Effector memory CD8-positive, alpha-beta T cell (primary cell): ENCODE measurements at regions not wholly inside any gene's neighbourhood (a gene's known extent, or its start where the extent isn't known, plus 50 kb on each side); places are given as distances from the start of the nearest gene placed in this dataset.

Source experiments
- ATAC-seq: fragments of 150-1000 bp; cut with Tn5 transposase; replicated peaks from 2 replicates; pipeline ENCODE4 v1.10.0; 2021; ENCODE audit warnings: mild to moderate bottlenecking, moderate library complexity
- DNase-seq, 3 experiments: peaks; one replicate each; pipeline ENCODE4 v3.0.0; 2021
- H3K27ac Mint-ChIP-seq, 2 donors: one replicate each; pipeline ENCODE4 v1.8.0; 2022; ENCODE audit warnings: mild to moderate bottlenecking in 2 of 2, mixed read lengths in 2 of 2, moderate library complexity in 2 of 2
- H3K27me3 Mint-ChIP-seq, 2 donors: one replicate each; pipeline ENCODE4 v1.8.0; 2022; ENCODE audit warnings: mixed read lengths in 2 of 2
- H3K36me3 Mint-ChIP-seq: one replicate; pipeline ENCODE4 v1.8.0; 2022; ENCODE audit warnings: mild to moderate bottlenecking, moderate library complexity, mixed read lengths; ENCODE audit not compliant: insufficient read depth
- H3K4me1 Mint-ChIP-seq, 2 donors: one replicate each; pipeline ENCODE4 v1.8.0; 2022; ENCODE audit warnings: low read depth in 2 of 2, mixed read lengths in 2 of 2
- H3K4me3 Mint-ChIP-seq, 2 donors: one replicate each; pipeline ENCODE4 v1.8.0; 2022; ENCODE audit warnings: mild to moderate bottlenecking in 2 of 2, mixed read lengths in 2 of 2, moderate library complexity in 2 of 2
- H3K9me3 Mint-ChIP-seq, 2 donors: one replicate each; pipeline ENCODE4 v1.8.0; 2022; ENCODE audit warnings: mixed read lengths in 2 of 2

- H3K4me3 Mint-ChIP-seq = no peak overlapping the region
- ATAC-seq = no peak
- H3K27ac Mint-ChIP-seq = no peak overlapping the region
- H3K36me3 Mint-ChIP-seq = no peaks in the 10 kb centered on the region
- no peak for DNase-seq
- no peaks in the 10 kb centered on the region for H3K4me1 Mint-ChIP-seq
- peaks cover 43 to 62% of the 10 kb centered on the region in 2 donors for H3K27me3 Mint-ChIP-seq
- H3K9me3 Mint-ChIP-seq = peaks cover 6 to 26% of the 10 kb centered on the region in 2 donors
Measured at GRCh38 chr20:63080411-63080810, 73.6 kb upstream of the BHLHE23 start.

DNA sequence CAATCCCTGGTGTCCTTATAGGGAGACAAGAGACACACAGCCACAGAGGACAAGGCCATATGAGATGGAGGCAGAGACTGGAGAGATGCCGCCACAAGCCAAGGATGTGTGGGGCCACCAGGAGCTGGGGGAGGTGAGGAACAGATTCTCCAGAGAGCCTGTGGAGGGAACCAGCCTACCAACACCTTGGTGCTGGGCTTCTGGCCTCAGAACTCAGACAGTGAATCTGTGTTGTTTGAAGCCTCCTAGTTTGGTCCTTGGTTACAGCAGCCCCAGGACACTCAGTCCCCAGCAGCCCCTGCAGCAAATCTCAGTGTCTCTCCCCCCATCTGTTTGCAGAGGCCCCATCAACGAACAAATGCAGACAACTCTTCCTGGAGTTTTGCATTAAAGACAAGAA, 73.2 kb upstream of the BHLHE23 start:
- DNase-seq (no peak), ATAC-seq (no peak)
- Mint-ChIP-seq H3K36me3 (no peaks in the 10 kb centered on the region), H3K27ac (no peak overlapping the region), H3K4me1 (no peaks in the 10 kb centered on the region), H3K4me3 (no peak overlapping the region), H3K9me3 (peaks cover 6 to 26% of the 10 kb centered on the region in 2 donors), H3K27me3 (peaks cover 38 to 62% of the 10 kb centered on the region in 2 donors)

- no peaks in the 10 kb centered on the region for H3K36me3 Mint-ChIP-seq
- peaks cover 6 to 26% of the 10 kb centered on the region in 2 donors for H3K9me3 Mint-ChIP-seq
- no peak overlapping the region for H3K4me3 Mint-ChIP-seq
- DNase-seq = no peak
- no peak overlapping the region for H3K27ac Mint-ChIP-seq
- H3K27me3 Mint-ChIP-seq = peaks cover 37 to 78% of the 10 kb centered on the region in 2 donors
- H3K4me1 Mint-ChIP-seq = no peaks in the 10 kb centered on the region
- ATAC-seq = no peak
Measured at GRCh38 chr20:63077705-63078104, 70.9 kb upstream of the BHLHE23 start.

DNA sequence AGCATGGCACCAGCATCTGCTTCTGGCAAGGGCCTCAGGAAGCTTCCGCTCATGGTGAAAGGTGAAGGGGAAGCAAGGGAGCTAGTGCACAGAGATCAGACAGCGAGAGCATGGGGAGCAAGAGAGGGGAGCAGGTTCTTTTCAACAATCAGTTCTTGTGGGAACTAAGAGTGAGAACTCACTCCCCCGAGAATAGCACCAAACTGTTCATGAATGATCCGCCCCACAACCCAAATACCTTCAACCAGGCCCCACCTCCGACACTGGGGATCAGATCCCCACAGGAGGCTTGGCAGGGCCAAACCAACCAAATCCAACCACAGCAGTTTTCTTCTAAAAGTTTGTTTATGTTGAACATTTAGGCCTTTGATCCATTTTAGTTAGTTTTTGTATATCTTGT, 69.7 kb upstream of the BHLHE23 start:
- Mint-ChIP-seq H3K4me3 (no peak overlapping the region), H3K4me1 (no peaks in the 10 kb centered on the region), H3K9me3 (peaks cover 6 to 26% of the 10 kb centered on the region in 2 donors), H3K36me3 (no peaks in the 10 kb centered on the region), H3K27me3 (peaks cover 31 to 71% of the 10 kb centered on the region in 2 donors), H3K27ac (no peak overlapping the region)
- ATAC-seq (no peak), DNase-seq (no peak)

DNA sequence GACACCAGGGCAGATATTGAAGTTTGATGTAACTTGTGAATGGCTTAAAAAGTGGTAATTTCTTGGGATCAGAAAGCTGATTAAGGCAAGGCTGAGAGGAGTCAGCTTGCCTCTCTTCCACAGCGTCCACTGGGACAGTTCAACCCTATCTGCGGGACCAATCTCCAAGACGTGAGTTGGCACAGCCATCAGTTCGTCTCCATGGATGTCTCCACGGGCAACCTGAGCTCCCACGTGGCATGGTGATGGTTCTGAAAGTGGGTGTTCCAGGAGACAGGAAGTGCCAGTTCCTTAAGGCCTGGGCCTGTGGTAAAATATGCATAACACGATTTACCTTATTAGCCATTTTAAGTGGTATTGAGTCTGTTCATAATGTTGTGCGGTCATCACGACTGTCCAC, 67.9 kb upstream of the BHLHE23 start:
- no peak overlapping the region for H3K4me3 Mint-ChIP-seq
- no peak overlapping the region for H3K27ac Mint-ChIP-seq
- peaks cover 4 to 22% of the 10 kb centered on the region in 2 donors for H3K9me3 Mint-ChIP-seq
- DNase-seq (no peak), ATAC-seq (no peak)
- no peaks in the 10 kb centered on the region for H3K36me3 Mint-ChIP-seq
- peaks cover 39 to 68% of the 10 kb centered on the region in 2 donors for H3K27me3 Mint-ChIP-seq
- H3K4me1 Mint-ChIP-seq = no peaks in the 10 kb centered on the region

DNA sequence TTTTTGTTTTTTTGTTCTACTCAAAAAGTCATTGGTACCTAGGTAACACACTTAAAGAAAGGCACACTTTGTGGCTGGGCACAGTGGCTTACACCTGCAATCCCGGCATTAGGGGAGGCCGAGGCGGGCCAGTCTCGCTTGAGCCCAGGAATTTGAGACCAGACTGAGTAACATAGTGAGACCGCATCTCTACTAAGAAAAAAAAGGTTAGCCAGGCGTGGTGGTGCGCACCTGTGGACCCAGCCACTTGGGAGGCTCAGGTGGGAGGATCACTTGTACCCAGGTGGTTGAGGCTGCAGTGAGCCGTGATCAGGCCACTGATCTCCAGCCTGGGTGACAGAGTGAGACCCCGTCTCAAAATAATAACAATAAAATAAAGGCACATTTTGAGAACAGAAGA, 67.4 kb upstream of the BHLHE23 start:
- Mint-ChIP-seq H3K36me3 (no peaks in the 10 kb centered on the region), H3K9me3 (peaks cover 4 to 17% of the 10 kb centered on the region in 2 donors), H3K4me3 (no peak overlapping the region), H3K4me1 (no peaks in the 10 kb centered on the region), H3K27me3 (peaks cover 34 to 68% of the 10 kb centered on the region in 2 donors), H3K27ac (no peak overlapping the region)
- DNase-seq = no peak
- no peak for ATAC-seq

DNA sequence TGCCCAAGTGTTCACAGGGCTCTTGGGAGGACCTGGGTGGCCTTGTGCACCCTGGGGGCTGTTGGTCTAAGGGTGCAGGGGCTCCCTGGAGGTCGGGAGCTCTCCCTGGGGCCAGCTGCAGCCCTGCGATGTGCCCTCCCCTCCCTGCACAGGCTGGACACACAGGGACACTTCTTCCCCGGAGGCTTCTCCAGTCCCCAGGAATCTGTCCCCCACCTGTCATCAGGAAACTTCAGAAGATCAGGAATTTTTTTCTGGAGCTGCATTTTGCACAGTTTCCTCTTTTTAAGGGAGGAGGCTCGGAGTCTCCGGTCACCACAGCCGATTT, 66.9 kb upstream of the BHLHE23 start:
- H3K4me1 Mint-ChIP-seq = no peaks in the 10 kb centered on the region
- no peak for DNase-seq

GRCh38 chr20:63072991-63073737, 66.4 kb upstream of the BHLHE23 start:
- H3K4me3 Mint-ChIP-seq = peak overlapping the region in 1 of 2 donors; percentile 10
- no peak for ATAC-seq
- no peaks in the 10 kb centered on the region for H3K4me1 Mint-ChIP-seq
- peaks cover 2 to 12% of the 10 kb centered on the region in 2 donors for H3K9me3 Mint-ChIP-seq
- no peak for DNase-seq
- no peak overlapping the region for H3K27ac Mint-ChIP-seq
- peaks cover 34 to 74% of the 10 kb centered on the region in 2 donors for H3K27me3 Mint-ChIP-seq
- no peaks in the 10 kb centered on the region for H3K36me3 Mint-ChIP-seq

More for the DNA sequence above, 66.9 kb upstream of the BHLHE23 start:
- Mint-ChIP-seq H3K9me3 (peaks cover 4 to 17% of the 10 kb centered on the region in 2 donors), H3K4me3 (no peak overlapping the region), H3K36me3 (no peaks in the 10 kb centered on the region), H3K27me3 (peaks cover 34 to 73% of the 10 kb centered on the region in 2 donors), H3K27ac (no peak overlapping the region)
- no peak for ATAC-seq

- Mint-ChIP-seq H3K9me3 (peaks cover 2 to 3% of the 10 kb centered on the region in 2 donors), H3K4me1 (no peaks in the 10 kb centered on the region), H3K27ac (no peak overlapping the region), H3K4me3 (no peak overlapping the region), H3K27me3 (peaks cover 38 to 83% of the 10 kb centered on the region in 2 donors), H3K36me3 (no peaks in the 10 kb centered on the region)
- DNase-seq (no peak), ATAC-seq (no peak)
Measured at GRCh38 chr20:63072231-63072791, 65.5 kb upstream of the BHLHE23 start.

- Mint-ChIP-seq H3K27ac (no peak overlapping the region), H3K4me3 (peak overlapping the region in 1 of 2 donors; percentile 36), H3K36me3 (no peaks in the 10 kb centered on the region), H3K27me3 (peaks cover 41 to 86% of the 10 kb centered on the region in 2 donors), H3K4me1 (no peaks in the 10 kb centered on the region), H3K9me3 (peaks cover 0 to 2% of the 10 kb centered on the region in 2 donors)
- no peak for DNase-seq
- ATAC-seq = peak; percentile 27
Measured at GRCh38 chr20:63071541-63072181, 64.9 kb upstream of the BHLHE23 start.

DNA sequence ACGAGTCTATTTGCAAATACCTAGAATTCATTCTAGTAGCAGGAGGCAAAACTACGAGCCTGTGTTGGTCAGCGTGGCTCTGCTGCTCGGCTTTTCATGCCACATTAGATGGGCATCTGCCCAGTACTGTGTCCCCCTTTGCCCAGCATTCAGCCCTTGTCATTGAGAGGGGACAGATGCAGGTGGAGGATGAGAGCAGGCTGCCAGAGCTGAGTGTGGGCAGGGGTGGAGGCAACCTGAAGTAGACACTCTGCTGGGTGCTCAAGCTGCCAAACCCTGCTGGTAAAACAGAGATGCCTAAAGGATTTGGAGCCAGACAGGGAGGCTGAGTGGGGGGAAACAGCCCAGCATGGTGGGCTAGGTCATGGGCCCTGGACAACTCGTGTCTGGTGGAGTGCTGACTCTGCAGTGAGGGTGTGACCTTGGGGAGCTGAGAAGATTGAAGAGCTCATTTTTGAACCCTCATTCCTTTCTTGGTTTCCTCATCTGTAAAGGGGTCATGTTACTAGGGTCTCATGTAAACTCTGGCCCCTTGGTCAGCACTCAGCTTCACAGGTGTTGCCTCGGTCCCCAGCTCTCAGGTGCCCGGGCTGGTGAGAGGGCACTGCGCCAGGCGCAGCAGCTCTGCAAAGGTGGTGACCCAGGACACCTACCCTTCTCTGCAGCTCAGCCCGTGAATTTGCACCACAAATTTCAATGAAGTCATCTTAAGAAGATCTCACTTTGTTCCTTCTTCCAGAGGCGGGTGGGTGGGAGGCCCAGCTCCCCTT, 64.2 kb upstream of the BHLHE23 start:
- no peaks in the 10 kb centered on the region for H3K4me1 Mint-ChIP-seq
- no peak overlapping the region for H3K27ac Mint-ChIP-seq
- peaks cover 35 to 86% of the 10 kb centered on the region in 2 donors for H3K27me3 Mint-ChIP-seq
- H3K9me3 Mint-ChIP-seq = no peaks in the 10 kb centered on the region
- H3K36me3 Mint-ChIP-seq = no peaks in the 10 kb centered on the region
- H3K4me3 Mint-ChIP-seq = peak overlapping the region in 1 of 2 donors; percentile 19
- DNase-seq = no peak
- no peak for ATAC-seq

- no peak for DNase-seq
- Mint-ChIP-seq H3K27me3 (peaks cover 35 to 79% of the 10 kb centered on the region in 2 donors), H3K36me3 (no peaks in the 10 kb centered on the region), H3K4me3 (no peak overlapping the region), H3K4me1 (no peaks in the 10 kb centered on the region), H3K27ac (no peak overlapping the region), H3K9me3 (no peaks in the 10 kb centered on the region)
- ATAC-seq = no peak
Measured at GRCh38 chr20:63070301-63070625, 63.5 kb upstream of the BHLHE23 start.

GRCh38 chr20:63068711-63069367, 62.1 kb upstream of the BHLHE23 start:
- Mint-ChIP-seq H3K27me3 (peaks cover 39 to 69% of the 10 kb centered on the region in 2 donors), H3K27ac (no peak overlapping the region), H3K9me3 (no peaks in the 10 kb centered on the region), H3K4me1 (no peaks in the 10 kb centered on the region), H3K4me3 (no peak overlapping the region), H3K36me3 (no peaks in the 10 kb centered on the region)
- DNase-seq = no peak
- no peak for ATAC-seq
